H1 (cell line): ENCODE measurements at regions not wholly inside any gene's neighbourhood (a gene's known extent, or its start where the extent isn't known, plus 50 kb on each side); places are given as distances from the start of the nearest gene placed in this dataset.

Source experiments
- CTCF ChIA-PET: fragments of 300-600 bp; sonication (Branson Sonifier 250); formaldehyde crosslinking; loops from one replicate; lab custom pipeline; 2021; ENCODE audit not compliant: partially characterized antibody; lab: Charles Lee
- POLR2A ChIA-PET: fragments of 300-600 bp; sonication (Branson Sonifier 250); formaldehyde crosslinking; loops from one replicate; lab custom pipeline; 2021; ENCODE audit warnings: inconsistent platforms; ENCODE audit not compliant: partially characterized antibody; lab: Charles Lee
- DNase-seq, 2 experiments: peaks; one replicate each; pipeline versions ENCODE4 v3.0.0 to v3.0.0-alpha.2; 2010 to 2022; ENCODE audit warnings: low spot score in 2 of 2, low read depth in 1 of 2, mixed read lengths in 1 of 2
- FAIRE-seq: peaks from 2 replicates; lab custom pipeline; 2011; peaks lifted over from hg19 to GRCh38; lab: Jason Lieb, UNC
- H2AFZ ChIP-seq: 2 replicates; pipeline ENCODE4 v1.8.1; 2012; ENCODE audit warnings: low read length, inconsistent platforms
- H2AK5ac ChIP-seq: 2 replicates; pipeline ENCODE4 v1.6.1; 2013; ENCODE audit warnings: low read depth, low read length
- H2BK120ac ChIP-seq: replicated peaks from 2 replicates; pipeline ENCODE3; 2013; ENCODE audit warnings: low read depth, low read length, inconsistent platforms
- H2BK12ac ChIP-seq: 2 replicates; pipeline ENCODE4 v1.6.1; 2013; ENCODE audit warnings: low read depth, low read length
- H2BK15ac ChIP-seq: 2 replicates; pipeline ENCODE4 v1.6.1; 2013; ENCODE audit warnings: low read length
- H2BK20ac ChIP-seq: 2 replicates; pipeline ENCODE4 v1.6.1; 2013; ENCODE audit warnings: low read length
- H2BK5ac ChIP-seq: 2 replicates; pipeline ENCODE4 v1.6.1; 2013; ENCODE audit warnings: low read depth, low read length
- H3K14ac ChIP-seq: 2 replicates; pipeline ENCODE4 v1.6.1; 2013; ENCODE audit warnings: inconsistent platforms; ENCODE audit not compliant: insufficient read length
- H3K18ac ChIP-seq: 2 replicates; pipeline ENCODE4 v1.6.1; 2013; ENCODE audit warnings: low read length; ENCODE audit errors: extremely low read depth
- H3K23ac ChIP-seq: 2 replicates; pipeline ENCODE4 v1.6.1; 2013; ENCODE audit warnings: inconsistent platforms; ENCODE audit not compliant: insufficient read length
- H3K23me2 ChIP-seq: 2 replicates; pipeline ENCODE4 v1.6.1; 2013; ENCODE audit warnings: low read depth, low read length
- H3K27ac ChIP-seq: 2 replicates; pipeline ENCODE4 v1.6.1; 2011; ENCODE audit warnings: low read depth, low read length, inconsistent platforms
- H3K27me3 ChIP-seq, 4 experiments: replicated peaks in 1 of 4; 1 replicate in 1 of 4; 2 replicates in 3 of 4; pipeline versions ENCODE4 v1.6.1 to v1.8.1; 2011 to 2013; ENCODE audit warnings: low read length in 3 of 4, mild to moderate bottlenecking in 3 of 4, inconsistent platforms in 2 of 4, mixed read lengths in 2 of 4, moderate library complexity in 1 of 4; ENCODE audit not compliant: control insufficient read depth in 3 of 4, insufficient read depth in 3 of 4; ENCODE audit errors: extremely low read depth in 1 of 4
- H3K36me3 ChIP-seq, 4 experiments: 2 replicates each; pipeline versions ENCODE4 v1.6.1 to v1.8.1; 2011 to 2013; ENCODE audit warnings: mild to moderate bottlenecking in 4 of 4, low read length in 3 of 4, moderate library complexity in 2 of 4, control low read depth in 1 of 4, inconsistent platforms in 1 of 4; ENCODE audit not compliant: insufficient read depth in 4 of 4, control insufficient read depth in 2 of 4
- H3K4ac ChIP-seq: replicated peaks from 2 replicates; pipeline ENCODE3; 2013; ENCODE audit warnings: low read length, low read depth, mixed read lengths, inconsistent platforms; ENCODE audit not compliant: insufficient read length
- H3K4me1 ChIP-seq, 4 experiments: replicated peaks in 1 of 4; 1 replicate in 1 of 4; 2 replicates in 3 of 4; pipeline versions ENCODE4 v1.6.1 to v1.8.1; 2011 to 2013; ENCODE audit warnings: low read length in 3 of 4, inconsistent platforms in 2 of 4, mixed read lengths in 1 of 4; ENCODE audit not compliant: insufficient read depth in 4 of 4, control insufficient read depth in 3 of 4
- H3K4me2 ChIP-seq, 2 experiments: 2 replicates each; pipeline versions ENCODE4 v1.6.1 to v1.8.1; 2011 to 2013; ENCODE audit warnings: low read depth in 2 of 2, low read length in 2 of 2, control low read depth in 1 of 2, inconsistent platforms in 1 of 2, mild to moderate bottlenecking in 1 of 2; ENCODE audit not compliant: insufficient read depth in 1 of 2
- H3K4me3 ChIP-seq, 4 experiments: fragments of 200-600, 300-600 bp in 1 of 4; sonication (generic), shearing (Covaris generic), sonication (Bioruptor Twin) in 1 of 4; 2 replicates each; pipeline versions ENCODE4 v1.5.1 to v1.8.1; 2011 to 2016; ENCODE audit warnings: low read length in 4 of 4, low read depth in 3 of 4, control low read depth in 2 of 4, inconsistent platforms in 2 of 4, mild to moderate bottlenecking in 2 of 4, mixed read lengths in 1 of 4, moderate library complexity in 1 of 4; ENCODE audit not compliant: insufficient read depth in 2 of 4; ENCODE audit errors: extremely low read depth in 1 of 4
- H3K56ac ChIP-seq: replicated peaks from 2 replicates; pipeline ENCODE3; 2013; ENCODE audit warnings: low read depth, mild to moderate bottlenecking, mixed read lengths, low read length, inconsistent platforms; ENCODE audit not compliant: insufficient read length
- H3K79me1 ChIP-seq: 2 replicates; pipeline ENCODE4 v1.6.1; 2013; ENCODE audit warnings: low read depth, low read length, control low read depth
- H3K79me2 ChIP-seq, 2 experiments: 2 replicates each; pipeline versions ENCODE4 v1.6.1 to v1.8.1; 2012 to 2013; ENCODE audit warnings: low read length in 2 of 2, mild to moderate bottlenecking in 2 of 2, inconsistent platforms in 1 of 2; ENCODE audit not compliant: insufficient read depth in 2 of 2, control insufficient read depth in 1 of 2
- H3K9ac ChIP-seq, 4 experiments: replicated peaks in 1 of 4; 1 replicate in 1 of 4; 2 replicates in 3 of 4; pipeline versions ENCODE4 v1.6.1 to v1.8.1; 2011 to 2013; ENCODE audit warnings: low read depth in 3 of 4, low read length in 3 of 4, control low read depth in 2 of 4, mild to moderate bottlenecking in 2 of 4, moderate library complexity in 2 of 4, inconsistent platforms in 1 of 4; ENCODE audit errors: extremely low read depth in 1 of 4
- H3K9me3 ChIP-seq, 2 experiments: 2 replicates each; pipeline versions ENCODE4 v1.6.1 to v1.8.1; 2012 to 2013; ENCODE audit warnings: mild to moderate bottlenecking in 2 of 2, moderate library complexity in 2 of 2, control low read depth in 1 of 2, inconsistent platforms in 1 of 2, low read depth in 1 of 2, low read length in 1 of 2, mixed read lengths in 1 of 2; ENCODE audit not compliant: insufficient read depth in 2 of 2
- H4K20me1 ChIP-seq, 2 experiments: replicated peaks in 1 of 2; 2 replicates each; pipeline versions ENCODE3 to v1.8.1; 2011 to 2013; ENCODE audit warnings: inconsistent platforms in 2 of 2, low read length in 2 of 2, mild to moderate bottlenecking in 1 of 2; ENCODE audit not compliant: insufficient read depth in 2 of 2, control insufficient read depth in 1 of 2
- H4K5ac ChIP-seq: 2 replicates; pipeline ENCODE4 v1.6.1; 2013; ENCODE audit warnings: low read length, low read depth, mixed read lengths, inconsistent platforms; ENCODE audit not compliant: insufficient read length
- H4K8ac ChIP-seq: 2 replicates; pipeline ENCODE4 v1.8.0; 2013; ENCODE audit warnings: mild to moderate bottlenecking, moderate library complexity, low read length, inconsistent platforms; ENCODE audit not compliant: insufficient read depth; ENCODE audit errors: extremely low read depth
- H4K91ac ChIP-seq: replicated peaks from 2 replicates; pipeline ENCODE3; 2013; ENCODE audit warnings: low read length, mixed read lengths, inconsistent platforms; ENCODE audit not compliant: insufficient read length
- BRCA1 ChIP-seq: IDR thresholded peaks from 2 replicates; pipeline ENCODE4 v1.6.1; 2012; ENCODE audit warnings: low read depth, low read length, improper control_type of control experiment
- POLR2A ChIP-seq, 2 experiments: IDR thresholded peaks; 1 replicate in 1 of 2; 2 replicates in 1 of 2; pipeline ENCODE4 v1.6.1; 2011; ENCODE audit warnings: low read depth in 2 of 2, low read length in 2 of 2, mild to moderate bottlenecking in 2 of 2; ENCODE audit errors: control extremely low read depth in 1 of 2
- RFX5 ChIP-seq: IDR thresholded peaks from 2 replicates; pipeline ENCODE4 v1.6.1; 2011; ENCODE audit warnings: low read depth, low read length, improper control_type of control experiment, borderline replicate concordance
- WGBS, 2 experiments: shearing (Covaris generic) in 1 of 2; methylation state at CpG; one replicate each; pipeline versions ENCODE4 v1.1.6 to v1.1.7; 2013 to 2015; ENCODE audit warnings: low lambda C conversion rate in 2 of 2, mixed read lengths in 2 of 2, inconsistent platforms in 1 of 2, low coverage in 1 of 2, missing lambda C conversion rate in 1 of 2; ENCODE audit not compliant: insufficient replicate concordance in 2 of 2, insufficient coverage in 1 of 2, insufficient read length in 1 of 2; ENCODE audit errors: extremely low coverage in 1 of 2, missing lambda C conversion rate in 1 of 2; 5-methylcytosine and 5-hydroxymethylcytosine counted together

DNA sequence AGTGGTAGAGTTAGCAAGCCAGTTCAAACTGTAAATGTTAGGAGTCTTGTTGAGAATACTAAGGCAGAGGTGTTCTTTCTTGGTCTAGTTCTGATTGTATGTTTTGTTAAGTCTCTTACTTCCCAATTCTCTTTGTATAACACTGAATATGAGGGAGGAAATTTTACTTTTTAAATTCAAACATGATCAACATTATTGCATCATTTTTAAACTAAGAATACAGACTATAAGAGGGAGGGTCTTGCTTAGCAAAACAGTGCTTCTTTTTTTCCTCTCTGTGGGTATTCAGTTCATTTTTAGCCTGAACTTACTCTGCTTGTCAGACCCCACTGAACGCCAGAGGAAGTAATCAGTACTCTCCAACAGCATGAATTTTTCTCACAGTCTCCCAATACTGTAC is 198.0 kb downstream of the GABRG1 start:
- Histone ChIP-seq H3K4ac (no peak overlapping the region), H3K23ac (no peak overlapping the region), H3K4me2 (no peak overlapping the region), H2AFZ (no peak overlapping the region), H3K14ac (no peak overlapping the region), H3K27me3 (peaks cover 0 to 3% (median 0%) of the 10 kb centered on the region in 4 experiments; a peak in 2 of 7 replicates), H2BK20ac (no peak overlapping the region), H3K79me1 (no peaks in the 10 kb centered on the region), H3K4me1 (0 out of 7 replicates have a peak, but pooled peaks cover 0 to 2% (median 0%) of the 10 kb centered on the region in 4 experiments), H2BK15ac (no peak overlapping the region), H2BK12ac (no peak overlapping the region), H3K36me3 (no peaks in the 10 kb centered on the region), H3K56ac (no peak overlapping the region), H3K23me2 (no peaks in the 10 kb centered on the region; the same call in 1 of the 2 replicates), H4K8ac (no peak overlapping the region), H3K27ac (no peak overlapping the region), H2AK5ac (no peak overlapping the region), H4K5ac (no peak overlapping the region), H3K9me3 (no peaks in the 10 kb centered on the region), H3K9ac (no peak overlapping the region), H4K20me1 (no peaks in the 10 kb centered on the region), H3K4me3 (no peak overlapping the region), H4K91ac (no peak overlapping the region), H2BK5ac (no peak overlapping the region), H2BK120ac (no peak overlapping the region), H3K18ac (no peak overlapping the region), H3K79me2 (no peaks in the 10 kb centered on the region)
- WGBS, 2 experiments, result 94% methylated on average over 1 of the region's 1 CpG; no CpG with 5 or more reads in 1 of the 2 experiments
- ChIA-PET POLR2A (no interaction called here), CTCF (no interaction called here)
- TF ChIP-seq BRCA1, result no peak
- TF ChIP-seq POLR2A (IDR thresholded peaks at IDR 0.05; ENCODE audit: control extremely low read depth in 1 of 2, low read depth in 2 of 2, low read length in 2 of 2), result no peak
- TF ChIP-seq RFX5, result no peak
- FAIRE-seq (no peak), DNase-seq (no peak)
